GM23248 (cell line): ENCODE measurements at regions not wholly inside any gene's neighbourhood (a gene's known extent, or its start where the extent isn't known, plus 50 kb on each side); places are given as distances from the start of the nearest gene placed in this dataset.

Experiments used
- EZH2 ChIP-seq: fragments of 200-600 bp; sonication (generic); IDR thresholded peaks from 2 replicates; pipeline ENCODE4 v1.6.1; 2018; ENCODE audit warnings: antibody characterized with exemption, mild to moderate bottlenecking; ENCODE audit not compliant: insufficient read depth, poor library complexity, severe bottlenecking
- EZH2phosphoT487 ChIP-seq: fragments of 200-600 bp; sonication (generic); IDR thresholded peaks from 2 replicates; pipeline ENCODE4 v1.6.1; 2018; ENCODE audit warnings: antibody characterized with exemption, moderate library complexity, mild to moderate bottlenecking, low read depth; ENCODE audit not compliant: insufficient read depth

DNA sequence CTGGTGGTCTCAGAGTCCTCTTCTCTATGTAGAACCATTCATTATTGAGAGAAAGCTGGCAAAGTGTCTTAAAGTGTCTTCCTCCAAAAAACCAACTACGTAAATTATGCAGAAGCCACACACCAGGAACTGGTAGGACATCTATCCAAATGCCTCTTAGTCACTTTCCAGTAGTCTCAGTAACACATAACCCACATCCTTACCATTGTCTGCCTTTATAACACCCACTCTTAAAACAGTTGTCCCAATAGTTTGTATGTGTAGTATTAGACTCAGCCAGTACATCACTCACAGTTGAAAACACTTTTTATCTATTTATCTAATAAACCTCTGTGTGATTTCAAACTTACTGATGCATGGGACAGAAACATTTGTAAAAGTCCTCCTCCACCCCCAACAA, 143.6 kb upstream of the HNRNPA3 start:
- TF ChIP-seq EZH2 (no peak), EZH2phosphoT487 (no peak)
